ENCODE measurements at regions not wholly inside any gene's neighbourhood (a gene's known extent, or its start where the extent isn't known, plus 50 kb on each side); places are given as distances from the start of the nearest gene placed in this dataset.

DNA sequence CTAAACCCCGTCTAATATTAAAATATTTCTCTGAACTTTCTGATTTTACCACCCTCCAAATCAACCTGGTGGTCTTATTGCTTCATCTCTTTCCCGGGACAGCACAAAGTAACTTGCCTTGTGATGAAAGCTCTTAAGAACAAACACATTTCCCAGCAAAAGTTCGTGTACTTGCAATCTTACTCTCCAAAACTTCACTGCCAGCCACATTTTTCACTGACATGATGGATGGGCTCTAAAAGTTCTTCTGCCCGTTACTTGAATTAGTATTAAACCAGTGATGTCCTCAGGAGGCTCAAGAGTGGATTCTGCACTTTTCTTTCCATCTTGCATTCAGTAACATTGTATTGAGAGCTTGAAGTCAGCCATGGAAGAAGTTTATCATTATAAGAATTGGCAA is 731.6 kb upstream of the GJE1 start:
- TF ChIP-seq, protein P1, sequence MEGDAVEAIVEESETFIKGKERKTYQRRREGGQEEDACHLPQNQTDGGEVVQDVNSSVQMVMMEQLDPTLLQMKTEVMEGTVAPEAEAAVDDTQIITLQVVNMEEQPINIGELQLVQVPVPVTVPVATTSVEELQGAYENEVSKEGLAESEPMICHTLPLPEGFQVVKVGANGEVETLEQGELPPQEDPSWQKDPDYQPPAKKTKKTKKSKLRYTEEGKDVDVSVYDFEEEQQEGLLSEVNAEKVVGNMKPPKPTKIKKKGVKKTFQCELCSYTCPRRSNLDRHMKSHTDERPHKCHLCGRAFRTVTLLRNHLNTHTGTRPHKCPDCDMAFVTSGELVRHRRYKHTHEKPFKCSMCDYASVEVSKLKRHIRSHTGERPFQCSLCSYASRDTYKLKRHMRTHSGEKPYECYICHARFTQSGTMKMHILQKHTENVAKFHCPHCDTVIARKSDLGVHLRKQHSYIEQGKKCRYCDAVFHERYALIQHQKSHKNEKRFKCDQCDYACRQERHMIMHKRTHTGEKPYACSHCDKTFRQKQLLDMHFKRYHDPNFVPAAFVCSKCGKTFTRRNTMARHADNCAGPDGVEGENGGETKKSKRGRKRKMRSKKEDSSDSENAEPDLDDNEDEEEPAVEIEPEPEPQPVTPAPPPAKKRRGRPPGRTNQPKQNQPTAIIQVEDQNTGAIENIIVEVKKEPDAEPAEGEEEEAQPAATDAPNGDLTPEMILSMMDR (IDR thresholded peaks at IDR 0.05 in 4 of 5, conservative IDR thresholded peaks at IDR 0.05 in 1 of 5) = no peak
- no peak for TF ChIP-seq POLR2A (IDR thresholded peaks at IDR 0.05)
